Transverse colon (tissue), 4 donors: ENCODE measurements at regions not wholly inside any gene's neighbourhood (a gene's known extent, or its start where the extent isn't known, plus 50 kb on each side); places are given as distances from the start of the nearest gene placed in this dataset.

Experiments used
- DNase-seq: peaks from one replicate; pipeline ENCODE4 v3.0.0-alpha.2; 2019
- H3K27ac ChIP-seq, 4 donors: fragments of 200-600 bp; sonication (generic); 2 replicates each; pipeline ENCODE4 v1.5.1; 2016 to 2018; ENCODE audit warnings: inconsistent platforms in 4 of 4
- H3K27me3 ChIP-seq: fragments of 200-600 bp; sonication (generic); 2 replicates; pipeline ENCODE4 v1.5.1; 2017; ENCODE audit warnings: inconsistent platforms
- H3K36me3 ChIP-seq, 4 donors: fragments of 200-600 bp; sonication (generic); 2 replicates each; pipeline ENCODE4 v1.5.1; 2017 to 2019; ENCODE audit warnings: inconsistent platforms in 4 of 4
- H3K4me1 ChIP-seq, 4 donors: fragments of 200-600 bp; sonication (generic); 2 replicates each; pipeline ENCODE4 v1.5.1; 2017 to 2020; ENCODE audit warnings: inconsistent platforms in 4 of 4
- H3K4me3 ChIP-seq, 4 donors: fragments of 200-600 bp; sonication (generic); 1 replicate in 1 of 4; 2 replicates in 3 of 4; pipeline versions ENCODE4 v1.5.1 to v1.6.1; 2017 to 2019; ENCODE audit warnings: inconsistent platforms in 4 of 4
- H3K9me3 ChIP-seq, 2 donors: fragments of 200-600 bp; sonication (generic); 2 replicates each; pipeline ENCODE4 v1.5.1; 2017 to 2019; ENCODE audit warnings: inconsistent platforms in 2 of 2
- CTCF ChIP-seq, 5 experiments: fragments of 200-600 bp in 3 of 5; fragments of 450-650 bp in 2 of 5; sonication (generic) in 3 of 5; IDR thresholded peaks; 1 replicate in 2 of 5; 2 replicates in 3 of 5; pipeline ENCODE4 v1.5.1; 2016 to 2017; ENCODE audit warnings: antibody characterized with exemption in 5 of 5, inconsistent platforms in 3 of 5, mild to moderate bottlenecking in 2 of 5, moderate library complexity in 1 of 5
- EP300 ChIP-seq: sonication (generic); formaldehyde crosslinking; IDR thresholded peaks from one replicate; pipeline ENCODE4 v1.6.1; 2017; ENCODE audit warnings: antibody characterized with exemption, low read depth
- POLR2A ChIP-seq: fragments of 450-650 bp; IDR thresholded peaks from one replicate; pipeline ENCODE4 v1.6.1; 2016; ENCODE audit warnings: antibody characterized with exemption, mild to moderate bottlenecking, moderate library complexity
- POLR2AphosphoS5 ChIP-seq, 3 donors: sonication (generic); formaldehyde crosslinking; IDR thresholded peaks; one replicate each; pipeline ENCODE4 v1.6.1; 2016; ENCODE audit warnings: antibody characterized with exemption in 3 of 3
- WGBS, 2 donors: methylation state at CpG; one replicate each; pipeline ENCODE4 v1.1.5; 2018; ENCODE audit warnings: low coverage in 1 of 2; 5-methylcytosine and 5-hydroxymethylcytosine counted together
- in situ Hi-C, 4 donors: fragments of 200-750 bp; cut with MboI; loops; one replicate each; pipeline versions ENCODE4 v1.15.0 to v1.15.1; 2017; ENCODE audit warnings: low sequenced_read_pairs in 3 of 4, low pct_ligation_motif_present in 1 of 4, low pct_unique_long_range_greater_than_20kb in 1 of 4
- intact Hi-C: fragments of 100-400 bp; cut with DNase I; formaldehyde crosslinking; loops from one replicate; pipeline ENCODE4 v1.15.1; 2023; ENCODE audit warnings: low total_unique reads

DNA sequence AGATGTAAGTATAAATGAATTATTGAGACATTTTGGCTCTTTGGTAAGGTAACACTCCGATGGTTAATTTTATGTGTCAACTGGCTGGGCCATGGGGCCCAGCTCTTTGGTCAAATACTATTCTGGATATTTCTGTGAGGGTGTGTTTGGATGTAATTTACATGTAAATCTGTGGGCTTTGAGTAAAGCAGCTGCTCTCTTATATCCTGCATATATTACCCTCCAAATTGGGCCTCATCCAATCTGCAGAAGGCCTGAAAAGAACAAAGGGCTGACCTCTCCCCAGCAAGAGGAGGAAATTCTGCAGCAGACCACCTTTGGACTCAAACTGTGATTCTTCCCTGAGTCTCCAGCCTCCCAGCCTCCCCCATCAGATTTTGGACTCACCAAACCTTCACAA, 464.1 kb downstream of the PLCL1 start:
- peaks cover 0 to 4% (median 2%) of the 10 kb centered on the region in 4 donors for H3K4me1 ChIP-seq
- H3K9me3 ChIP-seq, result no peaks in the 10 kb centered on the region
- in situ Hi-C loops, result no loop called here
- WGBS, 2 donors, result 82% methylated on average over 1 of the region's 1 CpG; no CpG with 5 or more reads in 1 of the 2 donors
- no peak overlapping the region for H3K27ac ChIP-seq
- no peak for DNase-seq
- intact Hi-C loops, result no loop called here
- no peaks in the 10 kb centered on the region for H3K36me3 ChIP-seq
- no peak overlapping the region for H3K4me3 ChIP-seq
- no peaks in the 10 kb centered on the region for H3K27me3 ChIP-seq
- no peak for TF ChIP-seq POLR2A
- no peak for TF ChIP-seq EP300
- no peak for TF ChIP-seq CTCF (IDR thresholded peaks at IDR 0.05)
- no peak for TF ChIP-seq POLR2AphosphoS5 (IDR thresholded peaks at IDR 0.05)

- H3K4me1 ChIP-seq, result no peaks in the 10 kb centered on the region
- no peak for TF ChIP-seq POLR2A
- no peak for TF ChIP-seq POLR2AphosphoS5 (IDR thresholded peaks at IDR 0.05)
- no peak for TF ChIP-seq EP300
- TF ChIP-seq CTCF (IDR thresholded peaks at IDR 0.05), result no peak
- in situ Hi-C loops (no loop called here), intact Hi-C loops (no loop called here)
- no peak overlapping the region for H3K4me3 ChIP-seq
- H3K27ac ChIP-seq, result no peak overlapping the region
- WGBS, 2 donors, result 84 to 94% methylated on average over 3 of the region's 3 CpGs
- H3K9me3 ChIP-seq, result no peaks in the 10 kb centered on the region
- H3K36me3 ChIP-seq, result no peaks in the 10 kb centered on the region
- no peaks in the 10 kb centered on the region for H3K27me3 ChIP-seq
- no peak for DNase-seq
Observed at GRCh38 chr2:198259496-198259895, 455.1 kb downstream of the PLCL1 start.

- no peak for DNase-seq
- Histone ChIP-seq H3K4me3 (no peak overlapping the region), H3K9me3 (no peaks in the 10 kb centered on the region), H3K4me1 (peaks cover 0 to 5% (median 0%) of the 10 kb centered on the region in 4 donors), H3K36me3 (no peaks in the 10 kb centered on the region), H3K27ac (no peak overlapping the region), H3K27me3 (no peaks in the 10 kb centered on the region)
- 63 to 70% methylated on average over 5 of the region's 5 CpGs for WGBS, 2 donors
- TF ChIP-seq EP300, result no peak
- TF ChIP-seq POLR2AphosphoS5 (IDR thresholded peaks at IDR 0.05), result no peak
- TF ChIP-seq CTCF (IDR thresholded peaks at IDR 0.05), result no peak
- TF ChIP-seq POLR2A, result no peak
- in situ Hi-C loops (no loop called here), intact Hi-C loops (no loop called here)
Observed at GRCh38 chr2:198254536-198255090, 450.2 kb downstream of the PLCL1 start.

GRCh38 chr2:198253995-198254394, 449.6 kb downstream of the PLCL1 start:
- in situ Hi-C loops (no loop called here), intact Hi-C loops (no loop called here)
- no peak overlapping the region for H3K4me3 ChIP-seq
- TF ChIP-seq POLR2A (no peak), POLR2AphosphoS5 (IDR thresholded peaks at IDR 0.05) (no peak), CTCF (IDR thresholded peaks at IDR 0.05) (no peak), EP300 (no peak)
- H3K27ac ChIP-seq, result no peak overlapping the region
- peaks cover 0 to 5% (median 0%) of the 10 kb centered on the region in 4 donors for H3K4me1 ChIP-seq
- H3K36me3 ChIP-seq, result no peaks in the 10 kb centered on the region
- no peaks in the 10 kb centered on the region for H3K27me3 ChIP-seq
- H3K9me3 ChIP-seq, result no peaks in the 10 kb centered on the region
- no peak for DNase-seq
